SK-N-SH (cell line): ENCODE measurements at regions not wholly inside any gene's neighbourhood (a gene's known extent, or its start where the extent isn't known, plus 50 kb on each side); places are given as distances from the start of the nearest gene placed in this dataset.
"Not testable (repeated sequence)": the region's sequence is repeated elsewhere in the genome, so short reads cannot be mapped to it uniquely, and the experiment has no call there.

ENCODE experiments used
- CTCF ChIA-PET: fragments of 300-600, 350-600 bp; formaldehyde crosslinking; extraction: SDS; loops from one replicate; lab custom pipeline; 2021; lab: Yijun Ruan, JAX
- POLR2A ChIA-PET: fragments of 350-600 bp; sonication (Branson Sonifier 250); formaldehyde crosslinking; extraction: SDS; loops from one replicate; lab custom pipeline; 2020; ENCODE audit warnings: antibody characterized with exemption, inconsistent platforms; lab: Yijun Ruan, JAX
- DNase-seq: peaks from one replicate; pipeline ENCODE4 v3.0.0; 2012
- H2AFZ ChIP-seq: fragments of 200-600 bp; sonication (generic); 2 replicates; pipeline ENCODE4 v1.8.1; 2016; ENCODE audit warnings: antibody characterized with exemption, mild to moderate bottlenecking, low read depth
- H3F3A ChIP-seq: fragments of 200-600 bp; sonication (generic); replicated peaks from 2 replicates; pipeline ENCODE3; 2016; ENCODE audit warnings: antibody characterized with exemption, mild to moderate bottlenecking; ENCODE audit not compliant: insufficient read depth
- H3K27ac ChIP-seq, 2 experiments: fragments of 200-500 bp in 1 of 2; fragments of 200-600 bp in 1 of 2; sonication (Bioruptor generic) in 1 of 2; sonication (generic), shearing (Covaris generic) in 1 of 2; 2 replicates each; pipeline versions ENCODE4 v1.5.1 to v1.6.1; 2014 to 2016; ENCODE audit warnings: low read depth in 2 of 2, inconsistent platforms in 1 of 2, low read length in 1 of 2, mild to moderate bottlenecking in 1 of 2, mixed read lengths in 1 of 2
- H3K27me3 ChIP-seq: fragments of 200-600 bp; sonication (generic), shearing (Covaris generic); 2 replicates; pipeline ENCODE4 v1.6.1; 2016; ENCODE audit warnings: mixed run types; ENCODE audit not compliant: insufficient read depth
- H3K36me3 ChIP-seq, 2 experiments: fragments of 200-500 bp in 1 of 2; fragments of 200-600 bp in 1 of 2; sonication (Bioruptor generic) in 1 of 2; sonication (generic) in 1 of 2; replicated peaks in 1 of 2; 2 replicates each; pipeline versions ENCODE3 to v1.5.1; 2014 to 2016; ENCODE audit warnings: low read length in 1 of 2, mild to moderate bottlenecking in 1 of 2; ENCODE audit not compliant: insufficient read depth in 2 of 2, control insufficient read depth in 1 of 2
- H3K4me1 ChIP-seq, 2 experiments: fragments of 200-500 bp in 1 of 2; fragments of 200-600 bp in 1 of 2; sonication (Bioruptor generic) in 1 of 2; sonication (generic), shearing (Covaris generic) in 1 of 2; 2 replicates each; pipeline versions ENCODE4 v1.5.1 to v1.6.1; 2014 to 2016; ENCODE audit warnings: low read depth in 1 of 2, low read length in 1 of 2, mixed run types in 1 of 2; ENCODE audit not compliant: insufficient read depth in 2 of 2, control insufficient read depth in 1 of 2
- H3K4me2 ChIP-seq: fragments of 200-600 bp; sonication (generic), shearing (Covaris generic); 2 replicates; pipeline ENCODE4 v1.6.1; 2017; ENCODE audit warnings: mixed run types
- H3K4me3 ChIP-seq, 2 experiments: fragments of 200-500 bp in 1 of 2; fragments of 200-600 bp in 1 of 2; sonication (Bioruptor generic) in 1 of 2; sonication (generic), shearing (Covaris generic) in 1 of 2; 2 replicates each; pipeline versions ENCODE4 v1.5.1 to v1.8.1; 2014 to 2016; ENCODE audit warnings: low read depth in 2 of 2, inconsistent platforms in 1 of 2, low read length in 1 of 2, mild to moderate bottlenecking in 1 of 2, mixed read lengths in 1 of 2, moderate library complexity in 1 of 2
- H3K79me2 ChIP-seq: fragments of 200-600 bp; sonication (generic); 2 replicates; pipeline ENCODE4 v1.8.1; 2017; ENCODE audit warnings: mild to moderate bottlenecking; ENCODE audit not compliant: insufficient read depth
- H3K9ac ChIP-seq: fragments of 200-600 bp; sonication (generic); 2 replicates; pipeline ENCODE4 v1.6.1; 2017; ENCODE audit warnings: mixed run types
- H3K9me2 ChIP-seq: fragments of 200-600 bp; sonication (generic); 2 replicates; pipeline ENCODE4 v1.6.1; 2017; ENCODE audit warnings: mixed run types
- H3K9me3 ChIP-seq: fragments of 200-600 bp; sonication (generic); 2 replicates; pipeline ENCODE4 v1.6.1; 2017; ENCODE audit warnings: mixed run types, mild to moderate bottlenecking, moderate library complexity
- H4K20me1 ChIP-seq: fragments of 200-600 bp; sonication (generic); 2 replicates; pipeline ENCODE4 v1.6.1; 2017; ENCODE audit warnings: mild to moderate bottlenecking, mixed run types; ENCODE audit not compliant: insufficient read depth
- FOSL2 ChIP-seq: IDR thresholded peaks from 2 replicates; pipeline ENCODE4 v1.4.0; 2012; ENCODE audit warnings: low read depth, mild to moderate bottlenecking, moderate library complexity, borderline replicate concordance
- GABPA ChIP-seq: IDR thresholded peaks from 2 replicates; pipeline ENCODE4 v1.4.0; 2012; ENCODE audit warnings: low read depth, mild to moderate bottlenecking
- MEF2A ChIP-seq: IDR thresholded peaks from 2 replicates; pipeline ENCODE4 v1.4.0; 2012; ENCODE audit warnings: low read depth, borderline replicate concordance
- SIN3A ChIP-seq: IDR thresholded peaks from 2 replicates; pipeline ENCODE4 v1.6.1; 2012; ENCODE audit warnings: low read depth, mild to moderate bottlenecking, low read length, moderate library complexity, borderline replicate concordance
- TAF1 ChIP-seq: IDR thresholded peaks from 2 replicates; pipeline ENCODE4 v1.6.1; 2012; ENCODE audit warnings: low read depth, mild to moderate bottlenecking, low read length, moderate library complexity, borderline replicate concordance
- TEAD4 ChIP-seq: IDR thresholded peaks from 2 replicates; pipeline ENCODE4 v1.4.0; 2012; ENCODE audit warnings: mild to moderate bottlenecking, borderline replicate concordance; ENCODE audit not compliant: insufficient read depth
- WGBS: methylation state at CpG from one replicate; pipeline ENCODE4 v1.1.6; 2017; ENCODE audit warnings: low lambda C conversion rate; 5-methylcytosine and 5-hydroxymethylcytosine counted together
- TF ChIP-seq, protein P1 (sequence below): IDR thresholded peaks from 2 replicates; pipeline ENCODE4 v1.4.0; 2012; ENCODE audit warnings: low read depth, borderline replicate concordance
- TF ChIP-seq, protein P2 (sequence below): IDR thresholded peaks from 2 replicates; pipeline ENCODE4 v1.4.0; 2012; ENCODE audit warnings: low read depth, borderline replicate concordance
- TF ChIP-seq, protein P3 (sequence below): fragments of 200-600 bp; sonication (generic); IDR thresholded peaks from 2 replicates; pipeline ENCODE4 v1.6.1; 2017; ENCODE audit warnings: antibody characterized with exemption, mild to moderate bottlenecking, moderate library complexity
- TF ChIP-seq, protein P4 (sequence below): IDR thresholded peaks from 2 replicates; pipeline ENCODE4 v1.6.1; 2012; ENCODE audit warnings: mild to moderate bottlenecking, low read depth, low read length, moderate library complexity

- TF ChIP-seq, protein P1, sequence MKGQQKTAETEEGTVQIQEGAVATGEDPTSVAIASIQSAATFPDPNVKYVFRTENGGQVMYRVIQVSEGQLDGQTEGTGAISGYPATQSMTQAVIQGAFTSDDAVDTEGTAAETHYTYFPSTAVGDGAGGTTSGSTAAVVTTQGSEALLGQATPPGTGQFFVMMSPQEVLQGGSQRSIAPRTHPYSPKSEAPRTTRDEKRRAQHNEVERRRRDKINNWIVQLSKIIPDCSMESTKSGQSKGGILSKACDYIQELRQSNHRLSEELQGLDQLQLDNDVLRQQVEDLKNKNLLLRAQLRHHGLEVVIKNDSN = no peak
- no peak for TF ChIP-seq TAF1
These were observed 112.7 kb downstream of the TMEM17 start (continued) for GRCh38 chr2:62393293-62393692.

DNA sequence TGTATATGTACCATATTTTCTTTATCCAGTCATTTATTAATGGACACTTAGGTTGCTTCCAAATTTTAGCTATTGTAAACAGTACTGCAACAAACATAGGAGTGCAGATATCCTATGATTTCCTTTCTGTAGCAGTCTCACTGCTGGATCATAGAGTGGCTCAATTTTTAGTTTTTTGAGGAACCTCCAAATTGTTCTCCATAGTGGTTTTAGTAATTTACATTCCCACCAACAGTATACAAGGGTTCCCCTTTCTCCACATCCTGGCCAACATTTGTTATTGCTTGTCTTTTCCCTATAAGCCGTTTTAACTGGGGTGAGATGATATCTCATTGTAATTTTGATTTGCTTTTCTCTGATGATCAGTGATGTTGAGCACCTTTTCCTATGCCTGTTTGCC is 114.3 kb downstream of the TMEM17 start:
- Histone ChIP-seq H3K9me2 (no peaks in the 10 kb centered on the region), H3K9ac (no peak overlapping the region), H3K4me2 (no peak overlapping the region), H3F3A (no peaks in the 10 kb centered on the region), H3K4me3 (no peak overlapping the region), H3K36me3 (no peaks in the 10 kb centered on the region), H3K27ac (no peak overlapping the region), H3K79me2 (no peaks in the 10 kb centered on the region), H2AFZ (no peak overlapping the region), H3K27me3 (no peaks in the 10 kb centered on the region), H3K9me3 (no peaks in the 10 kb centered on the region), H3K4me1 (no peaks in the 10 kb centered on the region), H4K20me1 (no peaks in the 10 kb centered on the region)
- no peak for TF ChIP-seq TEAD4
- no peak for TF ChIP-seq FOSL2
- TF ChIP-seq GABPA = no peak
- no peak for TF ChIP-seq SIN3A
- no peak for TF ChIP-seq TAF1
- TF ChIP-seq, protein P2, sequence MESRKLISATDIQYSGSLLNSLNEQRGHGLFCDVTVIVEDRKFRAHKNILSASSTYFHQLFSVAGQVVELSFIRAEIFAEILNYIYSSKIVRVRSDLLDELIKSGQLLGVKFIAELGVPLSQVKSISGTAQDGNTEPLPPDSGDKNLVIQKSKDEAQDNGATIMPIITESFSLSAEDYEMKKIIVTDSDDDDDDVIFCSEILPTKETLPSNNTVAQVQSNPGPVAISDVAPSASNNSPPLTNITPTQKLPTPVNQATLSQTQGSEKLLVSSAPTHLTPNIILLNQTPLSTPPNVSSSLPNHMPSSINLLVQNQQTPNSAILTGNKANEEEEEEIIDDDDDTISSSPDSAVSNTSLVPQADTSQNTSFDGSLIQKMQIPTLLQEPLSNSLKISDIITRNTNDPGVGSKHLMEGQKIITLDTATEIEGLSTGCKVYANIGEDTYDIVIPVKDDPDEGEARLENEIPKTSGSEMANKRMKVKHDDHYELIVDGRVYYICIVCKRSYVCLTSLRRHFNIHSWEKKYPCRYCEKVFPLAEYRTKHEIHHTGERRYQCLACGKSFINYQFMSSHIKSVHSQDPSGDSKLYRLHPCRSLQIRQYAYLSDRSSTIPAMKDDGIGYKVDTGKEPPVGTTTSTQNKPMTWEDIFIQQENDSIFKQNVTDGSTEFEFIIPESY = no peak
- TF ChIP-seq, protein P3, sequence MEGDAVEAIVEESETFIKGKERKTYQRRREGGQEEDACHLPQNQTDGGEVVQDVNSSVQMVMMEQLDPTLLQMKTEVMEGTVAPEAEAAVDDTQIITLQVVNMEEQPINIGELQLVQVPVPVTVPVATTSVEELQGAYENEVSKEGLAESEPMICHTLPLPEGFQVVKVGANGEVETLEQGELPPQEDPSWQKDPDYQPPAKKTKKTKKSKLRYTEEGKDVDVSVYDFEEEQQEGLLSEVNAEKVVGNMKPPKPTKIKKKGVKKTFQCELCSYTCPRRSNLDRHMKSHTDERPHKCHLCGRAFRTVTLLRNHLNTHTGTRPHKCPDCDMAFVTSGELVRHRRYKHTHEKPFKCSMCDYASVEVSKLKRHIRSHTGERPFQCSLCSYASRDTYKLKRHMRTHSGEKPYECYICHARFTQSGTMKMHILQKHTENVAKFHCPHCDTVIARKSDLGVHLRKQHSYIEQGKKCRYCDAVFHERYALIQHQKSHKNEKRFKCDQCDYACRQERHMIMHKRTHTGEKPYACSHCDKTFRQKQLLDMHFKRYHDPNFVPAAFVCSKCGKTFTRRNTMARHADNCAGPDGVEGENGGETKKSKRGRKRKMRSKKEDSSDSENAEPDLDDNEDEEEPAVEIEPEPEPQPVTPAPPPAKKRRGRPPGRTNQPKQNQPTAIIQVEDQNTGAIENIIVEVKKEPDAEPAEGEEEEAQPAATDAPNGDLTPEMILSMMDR = no peak
- TF ChIP-seq, protein P4, sequence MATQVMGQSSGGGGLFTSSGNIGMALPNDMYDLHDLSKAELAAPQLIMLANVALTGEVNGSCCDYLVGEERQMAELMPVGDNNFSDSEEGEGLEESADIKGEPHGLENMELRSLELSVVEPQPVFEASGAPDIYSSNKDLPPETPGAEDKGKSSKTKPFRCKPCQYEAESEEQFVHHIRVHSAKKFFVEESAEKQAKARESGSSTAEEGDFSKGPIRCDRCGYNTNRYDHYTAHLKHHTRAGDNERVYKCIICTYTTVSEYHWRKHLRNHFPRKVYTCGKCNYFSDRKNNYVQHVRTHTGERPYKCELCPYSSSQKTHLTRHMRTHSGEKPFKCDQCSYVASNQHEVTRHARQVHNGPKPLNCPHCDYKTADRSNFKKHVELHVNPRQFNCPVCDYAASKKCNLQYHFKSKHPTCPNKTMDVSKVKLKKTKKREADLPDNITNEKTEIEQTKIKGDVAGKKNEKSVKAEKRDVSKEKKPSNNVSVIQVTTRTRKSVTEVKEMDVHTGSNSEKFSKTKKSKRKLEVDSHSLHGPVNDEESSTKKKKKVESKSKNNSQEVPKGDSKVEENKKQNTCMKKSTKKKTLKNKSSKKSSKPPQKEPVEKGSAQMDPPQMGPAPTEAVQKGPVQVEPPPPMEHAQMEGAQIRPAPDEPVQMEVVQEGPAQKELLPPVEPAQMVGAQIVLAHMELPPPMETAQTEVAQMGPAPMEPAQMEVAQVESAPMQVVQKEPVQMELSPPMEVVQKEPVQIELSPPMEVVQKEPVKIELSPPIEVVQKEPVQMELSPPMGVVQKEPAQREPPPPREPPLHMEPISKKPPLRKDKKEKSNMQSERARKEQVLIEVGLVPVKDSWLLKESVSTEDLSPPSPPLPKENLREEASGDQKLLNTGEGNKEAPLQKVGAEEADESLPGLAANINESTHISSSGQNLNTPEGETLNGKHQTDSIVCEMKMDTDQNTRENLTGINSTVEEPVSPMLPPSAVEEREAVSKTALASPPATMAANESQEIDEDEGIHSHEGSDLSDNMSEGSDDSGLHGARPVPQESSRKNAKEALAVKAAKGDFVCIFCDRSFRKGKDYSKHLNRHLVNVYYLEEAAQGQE = no peak
- TF ChIP-seq MEF2A = no peak
- DNase-seq = no peak
- CTCF ChIA-PET = no interaction called here
- WGBS = 53% methylated on average over 1 of the region's 1 CpG
- POLR2A ChIA-PET = no interaction called here

- H3K36me3 ChIP-seq, DNase-seq, H3K4me1 ChIP-seq, H3K4me2 ChIP-seq, H2AFZ ChIP-seq, H3K27me3 ChIP-seq, H3K4me3 ChIP-seq, H3K9me3 ChIP-seq, H3K9ac ChIP-seq, H3K9me2 ChIP-seq, H4K20me1 ChIP-seq, H3F3A ChIP-seq, POLR2A ChIA-PET, H3K79me2 ChIP-seq, H3K27ac ChIP-seq: not testable (repeated sequence)
- CTCF ChIA-PET = interaction anchor here (0.7 kb wide), 1 partner anchor 65 kb away, joined by 3 read pairs; no protein-coding TSS in a partner anchor
- 20% methylated on average over 2 of the region's 2 CpGs for WGBS
These were observed 119.6 kb downstream of the TMEM17 start for GRCh38 chr2:62386378-62386777.
